Fibroblast of villous mesenchyme (primary cell): ENCODE measurements at regions not wholly inside any gene's neighbourhood (a gene's known extent, or its start where the extent isn't known, plus 50 kb on each side); places are given as distances from the start of the nearest gene placed in this dataset.

Source experiments
- DNase-seq: peaks from one replicate; pipeline ENCODE4 v3.0.0-alpha.2; 2010; ENCODE audit warnings: low read depth
- H3K4me3 ChIP-seq: 2 replicates; pipeline ENCODE4 v1.5.1; 2011; ENCODE audit warnings: low read depth, mild to moderate bottlenecking, low read length
- TF ChIP-seq, protein P1 (sequence below): IDR thresholded peaks from 2 replicates; pipeline ENCODE4 v1.5.1; 2012; ENCODE audit warnings: low read depth, mild to moderate bottlenecking, low read length; ENCODE audit not compliant: insufficient read depth

- DNase-seq, result no peak
- TF ChIP-seq, protein P1, sequence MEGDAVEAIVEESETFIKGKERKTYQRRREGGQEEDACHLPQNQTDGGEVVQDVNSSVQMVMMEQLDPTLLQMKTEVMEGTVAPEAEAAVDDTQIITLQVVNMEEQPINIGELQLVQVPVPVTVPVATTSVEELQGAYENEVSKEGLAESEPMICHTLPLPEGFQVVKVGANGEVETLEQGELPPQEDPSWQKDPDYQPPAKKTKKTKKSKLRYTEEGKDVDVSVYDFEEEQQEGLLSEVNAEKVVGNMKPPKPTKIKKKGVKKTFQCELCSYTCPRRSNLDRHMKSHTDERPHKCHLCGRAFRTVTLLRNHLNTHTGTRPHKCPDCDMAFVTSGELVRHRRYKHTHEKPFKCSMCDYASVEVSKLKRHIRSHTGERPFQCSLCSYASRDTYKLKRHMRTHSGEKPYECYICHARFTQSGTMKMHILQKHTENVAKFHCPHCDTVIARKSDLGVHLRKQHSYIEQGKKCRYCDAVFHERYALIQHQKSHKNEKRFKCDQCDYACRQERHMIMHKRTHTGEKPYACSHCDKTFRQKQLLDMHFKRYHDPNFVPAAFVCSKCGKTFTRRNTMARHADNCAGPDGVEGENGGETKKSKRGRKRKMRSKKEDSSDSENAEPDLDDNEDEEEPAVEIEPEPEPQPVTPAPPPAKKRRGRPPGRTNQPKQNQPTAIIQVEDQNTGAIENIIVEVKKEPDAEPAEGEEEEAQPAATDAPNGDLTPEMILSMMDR, result no peak
- no peak overlapping the region for H3K4me3 ChIP-seq
These were observed 409.9 kb upstream of the ADAMTS16 start for GRCh38 chr5:4730279-4730678.

- H3K4me3 ChIP-seq, result no peak overlapping the region
- TF ChIP-seq, protein P1, result no peak
- no peak for DNase-seq
These were observed 405.8 kb upstream of the ADAMTS16 start for GRCh38 chr5:4734348-4734747.

- H3K4me3 ChIP-seq, result no peak overlapping the region
- DNase-seq, result no peak
- TF ChIP-seq, protein P1, result no peak
These were observed 404.9 kb upstream of the ADAMTS16 start for GRCh38 chr5:4735261-4735660.

DNA sequence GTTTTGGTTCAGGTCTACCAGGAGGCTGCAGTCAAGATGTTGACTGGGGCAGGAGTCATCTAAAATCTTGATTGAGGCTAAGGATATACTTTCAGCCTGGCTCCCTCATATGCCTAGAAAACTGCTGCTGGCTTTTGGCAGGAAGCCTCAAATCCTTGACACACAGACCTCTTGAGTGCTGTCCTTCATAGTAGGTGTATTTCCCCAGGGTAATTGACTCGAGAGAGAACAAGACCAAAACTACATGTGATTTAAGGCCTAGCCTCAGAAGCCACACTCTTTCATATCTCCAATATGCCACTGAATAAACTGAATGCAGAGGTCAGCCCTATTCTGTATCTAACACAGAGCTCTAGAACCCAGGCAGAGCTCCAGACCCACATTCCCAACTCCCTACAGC, 402.3 kb upstream of the ADAMTS16 start:
- TF ChIP-seq, protein P1, result no peak
- DNase-seq, result no peak
- no peak overlapping the region for H3K4me3 ChIP-seq

DNA sequence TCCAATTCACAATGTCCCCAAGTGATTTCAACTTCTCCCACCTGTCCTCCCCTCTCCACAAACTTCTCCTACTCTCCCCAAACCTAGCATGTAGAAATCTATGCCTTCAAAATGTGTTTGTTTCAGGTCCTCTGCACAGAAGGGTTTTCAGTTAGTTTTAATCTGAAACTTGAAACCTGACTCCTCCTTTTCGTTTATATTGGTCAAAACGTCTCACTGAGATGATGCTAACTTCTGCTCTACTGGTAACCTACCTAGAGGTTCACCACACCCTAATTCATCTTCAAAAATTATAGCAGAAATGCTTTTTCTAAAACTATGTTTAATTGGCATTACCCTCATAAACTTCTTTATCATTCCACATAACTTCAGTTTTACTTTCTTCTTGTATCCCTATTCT, 401.8 kb upstream of the ADAMTS16 start:
- TF ChIP-seq, protein P1, result no peak
- no peak overlapping the region for H3K4me3 ChIP-seq
- no peak for DNase-seq

DNA sequence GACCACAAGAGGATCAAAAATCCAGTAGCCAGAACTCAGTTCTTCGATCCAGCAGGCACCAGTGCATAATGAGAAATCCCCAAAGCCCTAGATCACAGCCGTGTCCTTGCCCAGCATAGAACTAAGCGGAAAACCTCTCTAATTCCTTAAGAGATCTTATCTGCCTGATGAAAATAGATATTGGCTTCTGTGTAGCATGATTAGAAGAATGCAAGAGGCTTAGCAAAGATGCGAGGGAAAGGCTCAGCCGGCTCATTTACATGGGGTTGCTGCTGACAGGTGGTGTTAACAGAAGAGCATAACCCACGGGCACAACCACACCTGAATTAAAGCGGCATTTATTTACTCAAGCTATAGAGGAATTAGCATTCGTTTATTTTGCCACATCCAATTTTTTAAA, 400.0 kb upstream of the ADAMTS16 start:
- TF ChIP-seq, protein P1, result no peak
- no peak for DNase-seq
- H3K4me3 ChIP-seq, result no peak overlapping the region

- TF ChIP-seq, protein P1, result no peak
- DNase-seq, result no peak
- no peak overlapping the region for H3K4me3 ChIP-seq
These were observed 381.6 kb upstream of the ADAMTS16 start for GRCh38 chr5:4758550-4758949.
